HS-27A (cell line): ENCODE measurements at regions not wholly inside any gene's neighbourhood (a gene's known extent, or its start where the extent isn't known, plus 50 kb on each side); places are given as distances from the start of the nearest gene placed in this dataset.
"Not testable (repeated sequence)": the region's sequence is repeated elsewhere in the genome, so short reads cannot be mapped to it uniquely, and the experiment has no call there.

Experiments used
- DNase-seq: peaks from one replicate; pipeline ENCODE4 v3.0.0-alpha.2; 2012; ENCODE audit warnings: low read depth, missing footprints

DNA sequence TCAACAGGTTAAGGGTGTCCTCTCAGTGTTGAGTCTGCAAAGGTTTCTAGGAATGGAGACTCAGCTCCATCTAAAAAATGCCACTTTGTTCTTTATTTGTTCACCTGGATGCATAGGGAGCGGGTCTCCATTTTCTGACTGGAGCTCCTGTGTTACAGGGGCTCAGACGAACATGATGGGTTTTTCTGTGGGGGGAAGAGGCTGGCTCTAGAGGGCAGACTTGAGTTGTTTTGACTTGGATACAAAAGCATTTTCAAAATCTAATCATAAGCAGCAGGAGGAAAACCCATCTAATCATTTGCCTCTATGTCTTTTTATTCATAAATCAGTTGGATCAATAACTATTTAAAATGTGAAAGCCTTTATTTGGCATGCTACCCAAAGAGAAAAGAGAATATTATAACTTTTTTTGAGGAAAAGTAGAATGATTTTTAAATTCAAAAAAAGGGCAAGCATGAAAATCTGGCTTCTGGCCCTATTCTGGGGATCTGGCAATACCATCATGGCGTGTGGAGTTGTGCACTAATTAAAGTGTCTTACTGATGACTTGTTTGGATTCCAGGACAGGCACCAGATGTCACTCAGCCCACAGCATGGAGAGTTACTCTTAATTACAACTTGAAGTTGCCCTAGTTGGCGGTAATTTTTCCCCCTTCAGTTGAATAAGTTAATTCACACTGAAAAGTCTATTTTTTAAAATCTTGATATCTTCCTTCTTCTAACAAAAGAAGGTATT is 594.9 kb downstream of the REEP3 start:
- no peak for DNase-seq

DNA sequence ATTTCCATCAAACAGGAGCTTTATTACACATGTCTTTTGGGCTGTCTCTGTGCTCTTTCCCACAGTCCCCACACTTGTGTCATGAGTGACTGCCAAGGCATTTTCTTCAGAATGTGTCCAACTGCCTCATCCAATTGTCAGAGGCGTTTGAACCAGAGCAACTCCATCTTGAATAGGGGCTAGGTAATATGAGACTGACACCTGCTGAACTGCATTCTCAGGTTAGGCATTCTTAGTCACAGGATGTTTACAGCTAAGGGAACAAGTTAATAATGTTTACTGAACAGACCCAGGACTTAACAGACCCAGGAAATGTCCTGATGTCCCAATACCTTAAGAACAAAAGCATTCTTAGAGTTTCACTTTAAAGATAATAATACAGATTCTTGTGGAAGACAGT is 595.5 kb downstream of the REEP3 start:
- no peak for DNase-seq

DNA sequence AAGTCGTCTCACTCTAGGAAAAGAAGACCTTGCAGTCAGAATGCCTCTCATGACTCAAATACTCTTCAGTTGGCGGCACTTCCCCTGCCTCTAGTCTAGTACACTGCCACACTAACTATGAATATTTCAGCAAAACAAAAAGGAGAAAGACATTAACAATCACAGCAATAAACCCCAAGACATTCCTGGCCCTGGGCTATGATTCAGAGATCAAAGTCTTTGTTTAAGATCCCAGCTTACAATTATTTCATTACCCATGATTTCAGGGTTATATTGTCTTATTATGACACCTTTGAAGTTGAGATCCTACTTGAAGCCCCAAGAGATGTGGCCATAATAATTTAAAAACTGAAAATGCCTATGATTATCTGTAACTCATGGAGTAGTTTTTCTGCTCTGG is 597.5 kb downstream of the REEP3 start:
- DNase-seq = no peak

DNA sequence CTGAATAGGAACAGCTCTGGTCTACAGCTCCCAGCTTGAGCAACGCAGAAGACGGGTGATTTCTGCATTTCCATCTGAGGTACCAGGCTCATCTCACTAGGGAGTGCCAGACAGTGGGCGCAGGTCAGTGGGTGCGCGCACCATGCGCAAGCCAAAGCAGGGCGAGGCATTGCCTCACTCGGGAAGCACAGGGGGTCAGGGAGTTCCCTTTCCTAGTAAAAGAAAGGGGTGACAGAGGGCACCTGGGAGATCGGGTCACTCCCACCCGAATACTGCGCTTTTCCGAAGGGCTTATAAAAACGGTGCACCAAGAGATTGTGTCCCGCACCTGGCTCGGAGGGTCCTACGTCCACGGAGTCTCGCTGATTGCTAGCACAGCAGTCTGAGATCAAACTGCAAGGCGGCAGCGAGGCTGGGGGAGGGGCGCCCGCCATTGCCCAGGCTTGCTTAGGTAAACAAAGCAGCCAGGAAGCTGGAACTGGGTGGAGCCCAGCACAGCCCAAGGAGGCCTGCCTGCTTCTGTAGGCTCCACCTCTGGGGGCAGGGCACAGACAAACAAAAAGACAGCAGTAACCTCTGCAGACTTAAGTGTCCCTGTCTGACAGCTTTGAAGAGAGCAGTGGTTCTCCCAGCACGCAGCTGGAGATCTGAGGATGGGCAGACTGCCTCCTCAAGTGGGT is 599.2 kb downstream of the REEP3 start:
- not testable (repeated sequence) for DNase-seq

DNA sequence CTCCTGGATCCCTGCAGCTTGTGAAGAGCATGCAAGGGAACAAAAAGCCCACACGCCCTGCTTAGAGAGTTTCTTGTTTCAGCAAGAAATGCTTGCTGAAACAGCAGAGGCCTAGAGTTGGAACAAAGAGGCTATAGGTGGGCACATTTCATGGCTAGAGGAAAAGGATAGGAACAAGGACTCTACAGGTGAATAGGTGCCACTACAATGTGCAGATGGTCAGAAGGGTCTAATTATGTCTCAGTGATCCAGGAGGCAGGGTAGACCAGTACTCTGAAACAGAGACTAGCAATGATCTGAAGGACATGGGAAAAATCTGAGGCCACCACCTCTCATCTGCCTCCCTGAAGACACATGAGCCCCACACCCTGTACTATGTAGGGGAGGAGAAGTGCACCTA is 609.0 kb downstream of the REEP3 start:
- no peak for DNase-seq

DNA sequence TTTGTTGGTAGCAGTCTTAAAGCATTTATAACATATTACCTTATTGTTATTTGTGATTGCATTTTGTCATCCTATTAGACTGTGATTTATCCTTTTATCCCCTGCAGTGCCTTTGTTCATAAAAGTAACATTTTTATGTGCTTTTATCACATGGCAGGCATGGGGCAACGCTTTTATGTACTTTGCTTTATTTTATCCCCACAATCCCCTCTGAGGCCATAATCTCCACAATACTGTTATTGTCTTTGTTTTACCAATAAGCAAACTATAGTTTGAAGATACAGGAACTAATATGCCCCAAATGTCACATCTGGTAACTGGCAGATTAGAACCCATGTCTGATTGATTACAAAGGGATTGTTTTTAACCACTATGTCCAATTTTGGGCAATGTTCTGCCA is 613.5 kb downstream of the REEP3 start:
- DNase-seq = no peak

DNA sequence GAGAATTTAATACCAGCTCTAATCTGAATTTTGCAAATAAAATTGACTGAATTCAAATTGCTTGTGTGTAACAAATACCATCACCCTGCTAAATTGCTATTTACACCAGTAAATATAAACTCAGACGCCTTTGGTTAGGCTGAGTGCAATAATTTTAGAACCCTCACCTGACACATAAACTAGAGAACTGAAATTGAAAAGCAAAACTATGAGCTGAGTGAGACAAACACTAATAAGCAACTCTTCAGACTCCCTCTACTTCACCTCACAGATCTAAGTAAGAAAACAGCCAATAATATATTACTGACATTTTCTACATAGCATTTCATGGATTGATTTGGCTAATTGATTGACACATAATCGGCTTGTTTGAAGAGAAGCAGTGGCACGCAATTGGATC is 621.2 kb downstream of the REEP3 start:
- DNase-seq = no peak

DNA sequence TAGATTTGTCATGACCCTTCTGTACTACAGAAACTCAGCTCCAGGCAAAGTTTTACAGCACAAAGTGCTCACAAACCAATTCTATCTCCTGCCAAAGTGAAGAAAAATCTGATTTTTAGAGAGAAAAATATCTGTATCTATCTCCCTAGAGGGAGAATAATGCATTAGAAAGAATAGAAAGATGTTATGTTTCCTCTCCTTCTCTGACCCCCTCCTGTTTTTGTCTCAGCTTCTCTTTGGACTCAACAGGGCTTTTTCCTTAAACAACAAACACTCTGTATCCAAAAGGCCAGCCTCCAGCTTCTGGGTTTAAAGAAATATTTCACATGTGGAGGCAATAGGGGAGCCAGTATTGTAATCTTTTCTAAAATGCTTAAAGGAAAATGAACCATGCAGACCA is 627.4 kb downstream of the REEP3 start:
- DNase-seq = no peak

DNA sequence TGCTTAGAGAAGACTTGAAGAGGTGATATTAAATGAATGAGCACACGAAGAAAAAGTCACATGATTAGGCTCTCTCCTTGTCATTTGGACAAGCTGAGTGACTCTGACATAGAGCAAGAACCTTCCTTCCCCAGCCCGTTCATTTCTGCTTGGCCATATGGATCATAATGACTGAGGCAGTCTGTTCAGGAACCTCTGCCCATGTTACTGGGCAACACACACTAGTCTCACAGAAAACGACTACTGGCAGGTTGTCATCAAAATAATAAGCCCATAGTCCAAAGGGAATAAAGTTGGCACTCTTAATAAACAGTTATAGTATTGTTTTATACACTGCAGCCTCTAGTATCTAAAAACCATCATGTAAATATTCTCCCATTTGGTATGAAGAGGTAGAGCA is 635.0 kb downstream of the REEP3 start:
- DNase-seq = no peak

DNA sequence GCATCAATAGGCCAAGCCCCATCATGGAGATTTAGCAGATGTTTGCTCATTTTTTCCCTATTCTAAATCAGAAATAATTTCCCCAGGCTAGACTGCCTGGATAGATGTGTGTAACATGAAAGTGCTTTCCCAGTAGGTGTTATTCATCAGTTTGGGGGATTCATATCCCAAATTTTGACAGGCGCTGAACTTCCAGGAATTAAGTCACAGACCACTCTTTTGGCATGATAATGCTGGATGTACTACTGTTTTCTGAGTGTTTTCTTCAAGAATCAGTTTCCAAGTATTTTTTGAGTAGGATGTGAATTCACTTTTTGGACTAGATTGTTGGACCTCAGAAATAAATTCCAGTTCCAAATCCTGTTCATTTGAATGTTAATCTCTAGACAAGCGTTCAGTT is 637.4 kb downstream of the REEP3 start:
- no peak for DNase-seq

DNA sequence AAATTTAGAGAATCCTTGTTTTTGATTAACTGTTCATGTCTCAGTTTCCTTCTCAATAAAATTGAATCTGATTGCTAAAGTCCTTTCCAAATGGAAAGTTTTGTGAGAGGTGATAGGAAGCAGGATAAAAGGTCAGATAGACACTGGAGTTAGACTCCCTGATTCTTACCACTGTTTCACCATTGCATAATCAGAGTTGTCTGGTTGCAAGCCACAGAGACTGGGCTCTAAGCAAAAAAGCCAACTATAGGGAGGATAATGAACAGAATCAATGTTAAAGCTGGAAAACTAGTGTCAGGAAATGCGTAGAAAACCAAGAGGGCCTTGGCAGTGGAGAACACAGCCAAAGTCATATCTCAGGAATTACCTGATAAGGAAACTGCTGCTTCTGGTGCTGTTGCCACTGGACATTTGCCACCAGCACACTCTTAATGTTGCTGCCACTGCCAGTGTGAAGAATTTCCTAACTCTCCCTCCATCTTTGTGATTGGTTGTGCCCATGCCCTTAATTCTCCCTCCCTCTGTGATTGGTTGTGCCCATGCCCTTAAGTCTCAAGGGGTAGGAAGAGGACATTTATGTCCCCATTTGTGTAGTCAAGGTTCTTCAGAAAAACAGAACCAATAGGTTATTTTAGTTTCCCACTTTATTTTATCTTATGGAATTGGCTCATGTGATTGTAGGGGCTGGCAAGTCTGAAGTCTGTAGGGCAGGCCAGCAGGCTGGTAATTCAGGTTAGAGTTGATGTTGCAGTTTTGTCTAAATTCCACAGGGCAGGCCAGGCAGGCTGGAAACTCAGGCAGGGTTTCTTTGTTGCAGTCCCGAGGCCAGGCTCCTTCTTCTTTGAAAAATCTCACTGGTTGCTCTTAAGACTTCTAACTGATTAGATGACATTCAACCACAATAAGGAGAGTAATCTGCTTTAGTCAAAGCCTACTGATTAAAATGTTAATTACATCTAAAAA is 639.0 kb downstream of the REEP3 start:
- no peak for DNase-seq

DNA sequence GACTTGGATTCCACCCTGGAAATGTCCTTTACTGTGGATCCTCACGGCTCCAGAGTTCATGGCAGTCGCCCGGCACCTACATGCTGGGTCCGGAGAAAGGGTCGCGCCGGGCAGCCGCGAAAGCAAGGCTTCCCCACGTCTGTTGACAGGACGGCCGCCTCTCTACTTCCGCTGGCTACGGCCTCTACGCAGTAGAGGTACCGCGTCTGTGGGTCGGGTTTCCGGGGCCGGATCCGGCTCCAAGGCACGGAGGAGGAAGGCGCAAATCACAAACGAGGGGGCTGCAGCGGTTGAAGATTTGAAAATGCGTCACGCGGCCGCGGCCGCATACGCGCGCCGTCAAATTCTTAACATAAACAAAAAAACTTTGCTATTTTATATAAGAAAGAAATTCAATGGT is 649.6 kb downstream of the REEP3 start:
- DNase-seq = no peak

DNA sequence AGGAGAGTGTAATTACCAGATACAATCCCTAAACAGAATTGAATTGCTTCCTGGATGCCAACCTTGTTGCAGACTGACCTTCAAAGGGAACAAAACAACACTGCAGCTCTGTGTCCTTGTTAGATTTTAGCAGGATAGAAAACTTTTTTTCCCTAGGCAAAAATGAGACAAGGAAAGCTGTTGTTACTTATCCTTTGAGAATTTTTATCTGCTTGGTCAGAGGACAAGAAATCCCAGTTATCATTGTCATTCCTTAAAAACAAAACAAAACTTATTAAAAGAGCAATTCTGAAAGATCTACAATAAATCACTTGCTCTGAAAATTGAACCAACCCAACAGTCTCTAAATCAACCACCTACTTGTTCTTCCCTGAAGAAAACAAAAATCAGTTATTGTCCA is 652.6 kb downstream of the REEP3 start:
- no peak for DNase-seq

DNA sequence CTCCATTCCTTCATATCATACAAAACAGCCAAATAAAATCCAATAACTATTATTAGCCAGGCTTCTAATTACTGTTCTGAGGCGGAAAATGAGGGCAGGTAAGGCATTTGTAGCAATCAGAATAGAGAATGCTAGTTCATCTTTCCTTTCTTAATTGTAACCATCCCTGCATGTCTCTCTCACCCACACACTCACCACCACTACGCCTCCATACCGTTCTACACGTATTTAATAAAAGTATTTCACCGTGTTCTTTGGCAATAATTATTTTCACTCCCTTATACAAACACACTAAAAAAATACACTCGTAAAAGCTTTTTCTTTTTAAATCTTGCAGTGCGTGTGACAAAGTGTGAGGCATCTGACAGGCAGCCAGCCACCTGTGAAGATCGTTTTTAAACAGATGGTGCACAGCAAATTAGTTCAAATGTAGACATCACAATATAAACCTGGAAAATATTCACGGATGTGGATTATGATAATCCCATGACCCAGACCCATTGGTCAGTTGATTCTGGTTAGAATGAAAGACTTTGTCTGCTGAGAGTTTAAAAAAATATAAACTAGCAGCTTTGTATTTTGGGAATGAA is 653.6 kb downstream of the REEP3 start:
- DNase-seq = no peak

DNA sequence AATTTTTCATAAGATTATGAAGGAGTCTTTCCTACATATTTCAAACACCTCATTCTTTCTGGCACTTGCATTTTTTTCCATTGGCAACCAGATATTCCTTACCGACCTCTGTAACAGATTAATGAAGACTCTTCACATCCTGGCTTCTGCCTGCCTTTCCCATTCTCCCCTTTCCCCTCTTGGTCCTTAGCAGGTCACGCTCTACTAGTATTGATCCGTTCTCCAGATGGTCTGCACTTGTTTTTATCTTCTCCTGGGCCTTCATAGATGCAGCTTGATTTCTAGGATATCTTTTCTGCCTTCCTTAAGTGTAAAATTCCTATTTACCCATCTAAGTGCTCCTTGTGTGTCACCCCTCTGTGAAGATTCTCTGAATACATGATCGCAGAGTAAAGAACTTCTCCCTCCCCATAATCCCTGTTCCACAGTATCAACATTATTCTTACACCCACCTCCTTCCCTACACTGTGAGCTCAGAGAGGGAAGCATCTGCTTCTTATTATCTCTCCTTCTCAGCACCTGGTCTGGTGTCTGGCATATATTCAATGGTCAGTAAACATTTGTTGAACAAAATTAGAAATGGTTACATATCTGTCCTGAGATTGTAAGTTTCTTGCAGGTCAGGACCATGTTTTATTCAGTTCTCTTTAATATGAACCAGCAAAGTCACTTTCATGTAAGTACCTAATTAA is 654.2 kb downstream of the REEP3 start:
- DNase-seq = no peak

DNA sequence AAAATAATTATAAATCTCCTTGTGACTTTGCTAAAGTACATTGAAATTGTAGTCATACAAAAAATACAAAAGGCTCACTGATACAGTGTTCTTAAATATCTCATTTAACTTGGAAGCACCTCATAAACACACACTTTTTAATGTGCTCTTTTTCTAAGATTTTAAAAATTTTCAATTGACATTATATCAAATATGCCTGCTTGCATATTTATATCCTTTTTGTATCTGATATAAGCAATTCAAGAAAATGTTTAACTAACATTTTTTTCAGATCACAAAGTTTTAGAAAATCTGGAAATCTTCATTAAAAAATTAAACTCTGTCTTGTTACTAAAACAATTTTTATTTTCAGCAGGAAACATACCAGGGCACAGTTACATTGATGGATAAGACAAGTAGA is 661.5 kb downstream of the REEP3 start:
- DNase-seq = no peak

DNA sequence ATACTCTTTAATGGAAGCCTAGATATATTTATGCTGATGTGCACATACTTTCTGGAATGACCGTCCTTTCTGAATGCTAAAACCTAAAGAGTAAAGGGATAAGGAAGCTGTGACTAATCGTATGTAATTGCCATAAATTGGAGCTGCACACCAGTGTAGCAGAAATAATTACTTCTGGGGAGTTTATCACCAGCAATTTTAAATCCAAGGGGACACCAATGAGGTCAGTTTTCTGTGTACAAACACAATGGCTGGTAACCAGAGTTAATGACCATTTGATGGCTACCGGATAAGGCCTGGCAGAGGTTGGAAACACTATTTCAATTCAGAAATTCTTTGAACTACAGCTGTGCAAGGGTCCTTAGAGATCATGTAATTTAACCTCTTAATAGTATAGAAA is 670.1 kb downstream of the REEP3 start:
- DNase-seq = no peak

DNA sequence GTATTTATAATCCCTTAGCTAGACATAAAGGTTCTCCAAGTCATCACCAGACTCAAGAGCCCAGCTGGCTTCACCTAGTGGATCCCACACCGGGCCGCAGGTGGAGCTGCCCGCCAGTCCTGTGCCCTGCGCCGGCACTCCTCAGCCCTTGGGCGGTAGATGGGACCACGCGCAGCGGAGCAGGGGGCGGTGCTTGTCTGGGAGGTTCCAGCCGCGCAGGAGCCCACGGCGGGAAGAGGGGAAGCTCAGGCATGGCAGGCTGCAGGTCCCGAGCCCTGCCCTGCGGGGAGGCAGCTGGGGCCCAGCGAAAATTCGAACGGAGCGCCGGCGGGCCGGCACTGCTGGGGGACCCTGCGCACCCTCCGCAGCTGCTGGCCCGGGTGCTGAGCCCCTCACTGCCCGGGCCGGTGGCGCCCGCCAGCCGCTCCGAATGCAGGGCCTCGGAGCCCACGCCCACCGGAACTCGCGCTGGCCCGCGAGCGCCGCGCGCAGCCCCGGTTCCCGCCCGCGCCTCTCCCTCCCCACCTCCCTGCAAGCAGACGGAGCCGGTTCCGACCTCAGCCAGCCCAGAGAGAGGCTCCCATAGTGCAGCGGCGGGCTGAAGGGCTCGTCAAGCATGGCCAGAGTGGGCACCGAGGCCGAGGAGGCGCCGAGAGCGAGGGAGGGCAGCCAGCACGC is 675.6 kb downstream of the REEP3 start:
- DNase-seq = no peak

DNA sequence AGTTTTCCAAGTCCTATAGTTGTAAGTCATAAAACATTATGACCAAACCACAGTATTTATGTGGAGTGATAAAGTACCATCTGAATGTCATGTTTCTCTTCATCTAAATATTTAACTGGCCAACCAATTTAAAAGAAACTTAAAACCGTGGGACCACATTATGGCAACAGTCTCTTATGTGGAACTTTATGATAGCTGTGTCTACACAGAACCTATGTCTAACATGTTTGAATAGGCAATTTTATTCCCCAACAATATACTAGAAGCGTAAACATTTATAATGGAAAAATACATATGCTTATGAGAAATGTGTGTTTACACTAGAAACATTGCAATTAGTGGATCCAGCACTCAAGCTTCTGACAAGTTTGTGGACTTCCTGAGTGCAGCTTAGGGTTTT is 680.7 kb downstream of the REEP3 start:
- no peak for DNase-seq

DNA sequence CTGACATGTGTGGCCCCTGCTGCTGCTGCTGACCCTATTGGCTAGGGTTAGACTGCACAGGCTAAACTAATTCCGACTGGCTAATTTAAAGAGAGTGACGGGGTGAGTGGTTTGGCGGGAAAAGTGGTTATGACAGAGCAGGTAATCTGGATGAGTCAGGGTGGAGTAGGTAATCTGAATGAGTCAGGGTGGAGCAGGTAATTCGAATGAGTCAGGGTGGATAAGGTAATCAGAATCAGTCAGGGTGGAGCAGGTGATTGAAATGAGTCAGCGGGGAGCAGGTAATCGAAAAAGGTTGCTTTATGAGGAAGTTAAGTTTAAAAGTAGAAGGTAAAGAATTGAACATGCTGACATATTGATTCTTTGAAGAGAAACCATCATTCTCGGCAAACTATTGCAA is 683.3 kb downstream of the REEP3 start:
- DNase-seq = not testable (repeated sequence)

DNA sequence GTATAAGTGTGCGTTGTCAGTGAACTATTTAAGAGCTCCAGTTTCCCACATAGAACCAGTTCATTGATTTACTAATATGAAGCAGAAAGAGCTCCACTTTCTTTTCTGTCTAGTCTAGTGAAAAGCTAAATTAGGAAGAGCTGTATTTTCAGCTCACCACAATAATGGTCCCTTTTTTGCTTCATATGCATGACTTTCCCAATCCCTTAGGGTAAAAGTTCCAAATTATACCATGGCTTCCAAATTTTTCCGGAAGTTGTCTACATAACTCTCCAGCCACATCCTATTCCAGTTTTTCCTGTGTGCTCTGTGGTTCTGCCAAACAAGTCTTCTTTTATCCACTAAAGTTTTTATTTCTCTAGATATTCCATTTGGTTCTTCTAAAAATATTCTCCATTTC is 685.2 kb downstream of the REEP3 start:
- DNase-seq = no peak
